ENCODE measurements at regions not wholly inside any gene's neighbourhood (a gene's known extent, or its start where the extent isn't known, plus 50 kb on each side); places are given as distances from the start of the nearest gene placed in this dataset.

DNA sequence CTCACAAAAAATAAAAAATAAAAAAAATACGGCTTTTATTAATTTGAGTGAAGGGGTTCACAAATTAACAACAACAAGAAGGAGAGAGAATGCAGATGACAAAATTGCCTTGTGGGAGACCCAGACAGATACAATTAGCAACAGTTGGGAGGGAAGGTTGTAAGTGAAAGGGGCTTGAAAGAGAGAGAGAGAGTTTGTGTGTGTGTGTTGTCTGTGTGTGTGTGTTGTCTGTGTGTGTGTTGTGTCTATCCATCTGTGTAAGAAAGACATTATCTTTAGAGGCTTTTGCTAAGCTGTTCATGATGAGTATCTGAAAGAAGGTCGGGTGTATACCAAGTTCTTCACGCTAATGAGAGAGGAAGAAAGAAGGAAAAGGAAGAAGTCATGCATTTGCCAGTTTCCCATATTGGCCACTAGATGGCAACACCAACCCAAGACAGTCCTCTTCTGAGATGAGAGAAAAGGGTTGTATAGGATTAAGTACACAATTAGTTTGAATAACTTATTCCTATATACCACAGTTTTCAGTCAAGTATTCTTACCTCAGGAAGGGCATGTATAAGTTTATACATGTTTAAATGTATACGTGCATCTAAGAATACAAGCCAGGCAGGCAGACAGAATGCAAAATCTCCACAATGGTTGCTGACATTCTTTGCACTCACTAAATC, 63.7 kb upstream of the CD2AP start:
- H3K36me3 ChIP-seq (ENCODE audit: insufficient read depth, low read length), result no peaks in the 10 kb centered on the region
- H3K9me3 ChIP-seq (ENCODE audit: low read depth, low read length), result no peaks in the 10 kb centered on the region
- H2AFZ ChIP-seq (ENCODE audit: low read length), result peak overlapping the region; percentile 89
- peaks cover 3% of the 10 kb centered on the region for H3K27me3 ChIP-seq (ENCODE audit: insufficient read depth, low read length)
- H3K4me1 ChIP-seq (ENCODE audit: insufficient read depth, low read length), result peaks cover 3% of the 10 kb centered on the region
- peak overlapping the region; percentile 87 for H3K27ac ChIP-seq (ENCODE audit: low read depth, low read length)
- DNase-seq (ENCODE audit: insufficient read length, low spot score, missing footprints), result peak; percentile 73
- peak overlapping the region; percentile 98 for H3K4me2 ChIP-seq (ENCODE audit: insufficient read depth, low read length)
- TF ChIP-seq, protein P1, sequence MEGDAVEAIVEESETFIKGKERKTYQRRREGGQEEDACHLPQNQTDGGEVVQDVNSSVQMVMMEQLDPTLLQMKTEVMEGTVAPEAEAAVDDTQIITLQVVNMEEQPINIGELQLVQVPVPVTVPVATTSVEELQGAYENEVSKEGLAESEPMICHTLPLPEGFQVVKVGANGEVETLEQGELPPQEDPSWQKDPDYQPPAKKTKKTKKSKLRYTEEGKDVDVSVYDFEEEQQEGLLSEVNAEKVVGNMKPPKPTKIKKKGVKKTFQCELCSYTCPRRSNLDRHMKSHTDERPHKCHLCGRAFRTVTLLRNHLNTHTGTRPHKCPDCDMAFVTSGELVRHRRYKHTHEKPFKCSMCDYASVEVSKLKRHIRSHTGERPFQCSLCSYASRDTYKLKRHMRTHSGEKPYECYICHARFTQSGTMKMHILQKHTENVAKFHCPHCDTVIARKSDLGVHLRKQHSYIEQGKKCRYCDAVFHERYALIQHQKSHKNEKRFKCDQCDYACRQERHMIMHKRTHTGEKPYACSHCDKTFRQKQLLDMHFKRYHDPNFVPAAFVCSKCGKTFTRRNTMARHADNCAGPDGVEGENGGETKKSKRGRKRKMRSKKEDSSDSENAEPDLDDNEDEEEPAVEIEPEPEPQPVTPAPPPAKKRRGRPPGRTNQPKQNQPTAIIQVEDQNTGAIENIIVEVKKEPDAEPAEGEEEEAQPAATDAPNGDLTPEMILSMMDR (IDR thresholded peaks at IDR 0.05; ENCODE audit: extremely low read depth, low read depth, low read length), result peak; percentile 92
- peak overlapping the region; percentile 76 for H3K4me3 ChIP-seq (ENCODE audit: insufficient read depth, low read length)
- no peaks in the 10 kb centered on the region for H3K79me2 ChIP-seq (ENCODE audit: insufficient read depth, low read length)
- H4K20me1 ChIP-seq (ENCODE audit: insufficient read depth, low read length), result no peaks in the 10 kb centered on the region

DNA sequence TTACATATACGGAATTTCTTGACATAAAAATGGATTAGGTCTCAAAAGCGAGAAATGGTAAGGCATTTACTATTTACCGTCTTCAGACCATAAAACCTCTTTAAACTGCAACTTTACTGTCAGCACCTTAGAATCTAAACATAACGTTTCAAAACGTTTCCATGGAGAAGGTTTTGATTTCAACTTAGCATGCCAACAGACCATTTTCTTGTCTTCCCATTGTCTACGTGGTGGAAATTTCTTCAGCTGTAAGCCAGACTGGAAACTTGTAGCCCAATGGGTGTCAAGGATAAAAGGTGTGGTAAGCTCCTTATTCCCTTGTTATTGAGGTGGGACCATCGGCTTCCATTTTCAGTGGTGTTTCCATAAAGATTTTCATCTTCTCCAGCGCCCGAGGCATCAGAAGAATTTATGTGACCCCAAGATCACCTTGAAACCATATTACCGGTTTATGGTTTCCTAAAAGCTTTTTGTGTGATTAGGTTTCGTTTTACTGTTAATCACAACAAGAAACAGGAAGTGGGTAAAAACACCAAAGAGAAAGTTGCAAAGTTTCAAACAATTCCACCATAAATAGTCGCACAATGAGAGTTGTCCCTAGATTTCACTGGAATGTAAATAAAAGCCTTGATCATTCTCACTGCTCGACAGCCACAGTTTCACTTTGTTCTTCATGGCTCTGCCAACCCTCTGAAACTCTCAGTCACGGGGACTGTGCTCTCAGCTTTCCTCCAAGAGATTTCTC, 63.0 kb upstream of the CD2AP start:
- Histone ChIP-seq H3K9me3 (ENCODE audit: low read depth, low read length) (no peaks in the 10 kb centered on the region), H3K27me3 (ENCODE audit: insufficient read depth, low read length) (peaks cover 3% of the 10 kb centered on the region), H3K4me1 (ENCODE audit: insufficient read depth, low read length) (peaks cover 3% of the 10 kb centered on the region), H3K79me2 (ENCODE audit: insufficient read depth, low read length) (no peaks in the 10 kb centered on the region), H3K27ac (ENCODE audit: low read depth, low read length) (peak overlapping the region; percentile 87), H4K20me1 (ENCODE audit: insufficient read depth, low read length) (no peaks in the 10 kb centered on the region), H3K36me3 (ENCODE audit: insufficient read depth, low read length) (no peaks in the 10 kb centered on the region), H3K4me3 (ENCODE audit: insufficient read depth, low read length) (peak overlapping the region; percentile 76), H2AFZ (ENCODE audit: low read length) (peak overlapping the region; percentile 89), H3K4me2 (ENCODE audit: insufficient read depth, low read length) (peak overlapping the region; percentile 98)
- TF ChIP-seq, protein P1 (IDR thresholded peaks at IDR 0.05; ENCODE audit: extremely low read depth, low read depth, low read length), result no peak
- peak; percentile 55 for DNase-seq (ENCODE audit: insufficient read length, low spot score, missing footprints)

- no peaks in the 10 kb centered on the region for H3K79me2 ChIP-seq (ENCODE audit: insufficient read depth, low read length)
- H3K4me2 ChIP-seq (ENCODE audit: insufficient read depth, low read length), result no peak overlapping the region
- no peak overlapping the region for H3K4me3 ChIP-seq (ENCODE audit: insufficient read depth, low read length)
- H2AFZ ChIP-seq (ENCODE audit: low read length), result no peak overlapping the region
- no peaks in the 10 kb centered on the region for H3K9me3 ChIP-seq (ENCODE audit: low read depth, low read length)
- peaks cover 3% of the 10 kb centered on the region for H3K4me1 ChIP-seq (ENCODE audit: insufficient read depth, low read length)
- no peaks in the 10 kb centered on the region for H3K27me3 ChIP-seq (ENCODE audit: insufficient read depth, low read length)
- no peaks in the 10 kb centered on the region for H4K20me1 ChIP-seq (ENCODE audit: insufficient read depth, low read length)
- no peak for DNase-seq (ENCODE audit: insufficient read length, low spot score, missing footprints)
- no peak overlapping the region for H3K27ac ChIP-seq (ENCODE audit: low read depth, low read length)
- TF ChIP-seq, protein P1 (IDR thresholded peaks at IDR 0.05; ENCODE audit: extremely low read depth, low read depth, low read length), result no peak
- no peaks in the 10 kb centered on the region for H3K36me3 ChIP-seq (ENCODE audit: insufficient read depth, low read length)
These were observed 60.9 kb upstream of the CD2AP start for GRCh38 chr6:47416396-47417345.

Measured in osteoblast (primary cell).